Upper lobe of left lung (tissue), 4 donors: ENCODE measurements at regions not wholly inside any gene's neighbourhood (a gene's known extent, or its start where the extent isn't known, plus 50 kb on each side); places are given as distances from the start of the nearest gene placed in this dataset.

Source experiments
- CTCF ChIP-seq, 6 experiments: fragments of 450-650 bp in 4 of 6; fragments of 200-600 bp in 2 of 6; sonication (generic) in 2 of 6; IDR thresholded peaks; one replicate each; pipeline ENCODE4 v1.5.1; 2016 to 2019; ENCODE audit warnings: antibody characterized with exemption in 6 of 6
- EP300 ChIP-seq, 4 donors: sonication (generic); formaldehyde crosslinking; IDR thresholded peaks; one replicate each; pipeline ENCODE4 v1.5.1; 2017; ENCODE audit warnings: antibody characterized with exemption in 4 of 4, control low read depth in 2 of 4
- POLR2A ChIP-seq, 4 donors: fragments of 450-650 bp; IDR thresholded peaks; one replicate each; pipeline ENCODE4 v1.5.1; 2016 to 2017; ENCODE audit warnings: antibody characterized with exemption in 4 of 4, mild to moderate bottlenecking in 2 of 4
- POLR2AphosphoS5 ChIP-seq, 2 donors: sonication (generic); formaldehyde crosslinking; IDR thresholded peaks; one replicate each; pipeline ENCODE4 v1.5.1; 2017; ENCODE audit warnings: antibody characterized with exemption in 2 of 2

- TF ChIP-seq POLR2A (IDR thresholded peaks at IDR 0.05) (no peak), CTCF (IDR thresholded peaks at IDR 0.05) (no peak), POLR2AphosphoS5 (IDR thresholded peaks at IDR 0.05) (no peak), EP300 (IDR thresholded peaks at IDR 0.05) (no peak)
These were observed 62.0 kb upstream of the NRBF2 start for GRCh38 chr10:63071145-63071544.
